Osteoblast (primary cell): ENCODE measurements at regions not wholly inside any gene's neighbourhood (a gene's known extent, or its start where the extent isn't known, plus 50 kb on each side); places are given as distances from the start of the nearest gene placed in this dataset.

ENCODE experiments used
- DNase-seq: peaks from one replicate; pipeline ENCODE4 v3.0.0; 2011; ENCODE audit warnings: low spot score, mixed read lengths; ENCODE audit not compliant: insufficient read length; ENCODE audit errors: missing footprints
- H2AFZ ChIP-seq: 2 replicates; pipeline ENCODE4 v1.6.0; 2011; ENCODE audit warnings: mild to moderate bottlenecking, low read length
- H3K27ac ChIP-seq: 2 replicates; pipeline ENCODE4 v1.5.1; 2011; ENCODE audit warnings: mild to moderate bottlenecking, low read depth, low read length, moderate library complexity
- H3K27me3 ChIP-seq: 2 replicates; pipeline ENCODE4 v1.6.0; 2012; ENCODE audit warnings: mild to moderate bottlenecking, control low read depth, inconsistent platforms, low read length, moderate library complexity; ENCODE audit not compliant: insufficient read depth
- H3K36me3 ChIP-seq: 2 replicates; pipeline ENCODE4 v1.5.1; 2011; ENCODE audit warnings: mild to moderate bottlenecking, low read length, control low read depth, moderate library complexity; ENCODE audit not compliant: insufficient read depth
- H3K4me1 ChIP-seq: 2 replicates; pipeline ENCODE4 v1.5.1; 2011; ENCODE audit warnings: mild to moderate bottlenecking, low read length, control low read depth, moderate library complexity; ENCODE audit not compliant: insufficient read depth
- H3K4me2 ChIP-seq: 2 replicates; pipeline ENCODE4 v1.6.0; 2011; ENCODE audit warnings: mild to moderate bottlenecking, low read length; ENCODE audit not compliant: insufficient read depth
- H3K4me3 ChIP-seq: fragments of 200-600 bp; sonication (generic); 3 replicates; pipeline ENCODE4 v1.5.1; 2012; ENCODE audit warnings: mild to moderate bottlenecking, low read length, inconsistent platforms; ENCODE audit not compliant: insufficient read depth
- H3K79me2 ChIP-seq: 2 replicates; pipeline ENCODE4 v1.6.0; 2012; ENCODE audit warnings: mild to moderate bottlenecking, low read length, control low read depth, inconsistent platforms; ENCODE audit not compliant: insufficient read depth
- H3K9me3 ChIP-seq: 2 replicates; pipeline ENCODE4 v1.5.1; 2011; ENCODE audit warnings: low read depth, low read length, control low read depth
- H4K20me1 ChIP-seq: 2 replicates; pipeline ENCODE4 v1.6.0; 2012; ENCODE audit warnings: mild to moderate bottlenecking, low read length, control low read depth; ENCODE audit not compliant: insufficient read depth
- TF ChIP-seq, protein P1 (sequence below): IDR thresholded peaks from 2 replicates; pipeline ENCODE4 v1.5.1; 2011; ENCODE audit warnings: mild to moderate bottlenecking, low read depth, low read length, moderate library complexity; ENCODE audit errors: extremely low read depth

DNA sequence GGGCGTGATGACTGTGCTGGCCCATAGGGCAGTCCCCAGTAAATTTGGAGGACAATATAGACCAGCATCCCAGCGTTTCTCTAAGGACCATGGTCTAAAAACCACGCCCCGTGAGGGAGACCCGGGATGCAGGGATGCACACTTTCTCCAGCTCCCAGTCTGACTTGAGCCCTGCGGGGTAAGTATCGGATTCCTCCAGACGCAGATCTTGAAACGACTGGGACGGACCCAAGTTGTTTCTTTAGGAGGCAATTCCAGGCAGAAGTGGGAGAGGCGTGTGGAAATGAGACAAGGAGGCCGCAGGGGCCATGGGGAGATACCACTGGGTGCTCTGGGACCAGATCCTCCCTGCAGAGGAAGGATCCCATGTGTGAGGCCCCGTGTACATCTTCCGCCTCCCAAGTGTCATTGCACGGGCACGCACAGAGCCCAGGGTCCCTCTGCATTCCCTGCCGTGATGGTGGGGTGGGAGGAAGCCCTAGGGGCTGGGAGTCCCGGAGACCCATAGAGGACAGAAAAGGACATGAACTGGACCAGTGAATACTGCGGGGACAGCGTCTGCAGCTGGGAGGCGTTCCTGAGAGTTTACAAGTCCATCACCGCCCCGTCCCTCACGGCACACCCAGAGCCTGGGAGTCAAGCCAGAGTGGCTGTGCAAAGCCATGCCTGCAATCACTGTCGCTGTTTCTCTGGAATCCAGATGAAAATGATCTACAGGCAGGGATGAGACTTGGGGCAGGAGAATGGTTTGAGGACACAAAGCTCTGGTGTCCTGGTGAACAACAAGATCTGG lies 522.9 kb downstream of the CDH26 start:
- Histone ChIP-seq H3K4me3 (no peak overlapping the region), H2AFZ (no peak overlapping the region), H4K20me1 (no peaks in the 10 kb centered on the region), H3K4me1 (no peaks in the 10 kb centered on the region), H3K9me3 (no peaks in the 10 kb centered on the region), H3K27ac (no peak overlapping the region), H3K36me3 (no peaks in the 10 kb centered on the region), H3K27me3 (no peaks in the 10 kb centered on the region), H3K79me2 (no peaks in the 10 kb centered on the region), H3K4me2 (no peak overlapping the region)
- TF ChIP-seq, protein P1, sequence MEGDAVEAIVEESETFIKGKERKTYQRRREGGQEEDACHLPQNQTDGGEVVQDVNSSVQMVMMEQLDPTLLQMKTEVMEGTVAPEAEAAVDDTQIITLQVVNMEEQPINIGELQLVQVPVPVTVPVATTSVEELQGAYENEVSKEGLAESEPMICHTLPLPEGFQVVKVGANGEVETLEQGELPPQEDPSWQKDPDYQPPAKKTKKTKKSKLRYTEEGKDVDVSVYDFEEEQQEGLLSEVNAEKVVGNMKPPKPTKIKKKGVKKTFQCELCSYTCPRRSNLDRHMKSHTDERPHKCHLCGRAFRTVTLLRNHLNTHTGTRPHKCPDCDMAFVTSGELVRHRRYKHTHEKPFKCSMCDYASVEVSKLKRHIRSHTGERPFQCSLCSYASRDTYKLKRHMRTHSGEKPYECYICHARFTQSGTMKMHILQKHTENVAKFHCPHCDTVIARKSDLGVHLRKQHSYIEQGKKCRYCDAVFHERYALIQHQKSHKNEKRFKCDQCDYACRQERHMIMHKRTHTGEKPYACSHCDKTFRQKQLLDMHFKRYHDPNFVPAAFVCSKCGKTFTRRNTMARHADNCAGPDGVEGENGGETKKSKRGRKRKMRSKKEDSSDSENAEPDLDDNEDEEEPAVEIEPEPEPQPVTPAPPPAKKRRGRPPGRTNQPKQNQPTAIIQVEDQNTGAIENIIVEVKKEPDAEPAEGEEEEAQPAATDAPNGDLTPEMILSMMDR, result no peak
- peak; percentile 39 for DNase-seq

DNA sequence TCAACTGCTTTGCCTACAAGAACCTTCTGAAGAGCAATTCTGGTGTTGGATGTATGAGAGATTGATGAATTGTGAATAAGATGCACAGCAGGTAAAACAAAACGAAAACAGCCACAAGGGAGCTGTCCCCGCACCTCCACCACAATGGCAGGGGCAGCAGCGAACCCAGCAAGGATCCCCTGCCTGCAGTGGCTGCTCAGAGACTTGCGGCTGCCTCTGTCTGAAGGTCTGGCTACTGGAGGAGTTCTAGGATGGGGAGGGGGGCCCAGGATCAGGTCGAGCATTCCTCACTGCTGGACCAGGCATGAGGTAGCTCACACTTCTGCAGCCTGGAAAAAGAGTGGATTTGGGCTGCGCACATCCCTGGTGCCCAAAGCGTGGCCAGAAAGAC lies 523.5 kb downstream of the CDH26 start:
- TF ChIP-seq, protein P1, result no peak
- Histone ChIP-seq H3K27ac (no peak overlapping the region), H3K9me3 (no peaks in the 10 kb centered on the region), H3K36me3 (no peaks in the 10 kb centered on the region), H2AFZ (no peak overlapping the region), H3K4me3 (no peak overlapping the region), H4K20me1 (no peaks in the 10 kb centered on the region), H3K79me2 (no peaks in the 10 kb centered on the region), H3K4me1 (no peaks in the 10 kb centered on the region), H3K27me3 (no peaks in the 10 kb centered on the region), H3K4me2 (no peak overlapping the region)
- no peak for DNase-seq

DNA sequence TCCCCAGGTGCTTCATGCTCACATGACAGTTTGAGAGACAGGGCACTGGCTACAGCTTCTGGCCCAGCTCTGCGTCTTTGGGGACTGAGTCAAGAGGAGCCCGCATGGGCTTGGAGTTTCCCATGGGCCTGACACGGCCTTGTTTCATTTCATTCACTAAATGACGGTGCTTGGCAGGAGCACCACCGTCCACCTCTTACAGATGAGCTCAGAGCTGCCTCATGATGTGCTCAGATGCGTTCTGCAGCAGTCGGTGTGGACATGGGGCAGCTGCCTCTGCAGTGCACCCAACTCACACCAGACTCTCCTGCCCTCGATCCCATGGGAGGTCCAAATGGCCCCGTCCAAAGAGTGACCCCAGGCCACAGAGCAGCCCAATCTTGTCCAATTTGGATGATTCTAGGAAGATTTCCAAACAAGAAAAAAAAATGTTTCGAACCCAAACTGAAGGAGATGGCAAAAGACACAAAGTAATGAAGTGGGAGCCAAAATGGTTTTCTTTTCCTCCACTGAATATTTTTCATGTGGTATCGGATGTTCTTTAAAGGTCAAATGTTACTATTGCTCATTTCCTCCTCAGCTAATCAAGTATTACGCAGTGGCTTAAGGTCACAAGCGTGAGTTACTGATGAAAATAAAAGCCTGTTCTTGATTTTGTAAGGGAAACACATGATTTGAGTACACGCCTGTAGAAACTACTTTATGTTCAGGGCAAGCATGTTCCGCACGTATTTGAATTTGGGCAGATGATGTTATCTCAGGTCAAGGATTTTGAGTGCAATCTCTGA lies 524.2 kb downstream of the CDH26 start:
- Histone ChIP-seq H4K20me1 (no peaks in the 10 kb centered on the region), H2AFZ (no peak overlapping the region), H3K79me2 (no peaks in the 10 kb centered on the region), H3K36me3 (no peaks in the 10 kb centered on the region), H3K4me1 (no peaks in the 10 kb centered on the region), H3K9me3 (peaks cover 2% of the 10 kb centered on the region), H3K27ac (no peak overlapping the region), H3K27me3 (no peaks in the 10 kb centered on the region), H3K4me3 (no peak overlapping the region), H3K4me2 (no peak overlapping the region)
- DNase-seq, result no peak
- TF ChIP-seq, protein P1, result no peak

DNA sequence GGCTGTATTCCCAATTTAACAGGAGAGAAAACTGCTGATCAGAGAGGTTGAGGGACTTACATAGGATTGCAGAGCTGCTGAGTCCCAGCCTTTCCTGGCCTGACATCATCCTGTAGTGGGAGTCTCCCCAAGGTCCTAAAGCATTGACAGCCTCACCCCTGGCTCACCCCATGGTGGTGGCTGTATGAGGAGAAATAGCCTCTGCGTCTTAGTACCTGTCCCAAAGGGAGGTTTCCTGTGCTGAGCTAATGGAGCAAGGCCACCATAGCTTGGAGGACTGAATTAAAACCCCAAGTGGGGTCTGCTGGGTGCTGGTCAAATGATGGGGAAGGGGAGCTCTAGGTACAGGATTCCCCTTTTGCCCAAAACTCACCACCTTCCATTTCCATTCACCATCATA lies 525.1 kb downstream of the CDH26 start:
- Histone ChIP-seq H4K20me1 (no peaks in the 10 kb centered on the region), H3K27me3 (no peaks in the 10 kb centered on the region), H3K4me2 (no peak overlapping the region), H3K4me1 (no peaks in the 10 kb centered on the region), H3K27ac (no peak overlapping the region), H3K4me3 (no peak overlapping the region), H3K79me2 (no peaks in the 10 kb centered on the region), H2AFZ (no peak overlapping the region), H3K36me3 (no peaks in the 10 kb centered on the region), H3K9me3 (peaks cover 2% of the 10 kb centered on the region)
- TF ChIP-seq, protein P1, result no peak
- no peak for DNase-seq
